PFSK-1 (cell line): ENCODE measurements at regions not wholly inside any gene's neighbourhood (a gene's known extent, or its start where the extent isn't known, plus 50 kb on each side); places are given as distances from the start of the nearest gene placed in this dataset.

Experiments used
- FOXP2 ChIP-seq: optimal IDR thresholded peaks from 2 replicates; pipeline ENCODE3; 2011; ENCODE audit warnings: borderline replicate concordance, control low read depth, inconsistent platforms; ENCODE audit not compliant: insufficient read depth; ENCODE audit errors: extremely low read length, extremely low read depth
- POLR2AphosphoS5 ChIP-seq: IDR thresholded peaks from 2 replicates; pipeline ENCODE4 v1.6.1; 2012; ENCODE audit warnings: low read depth, mild to moderate bottlenecking, control low read depth, low read length, moderate library complexity
- REST ChIP-seq, 2 experiments: IDR thresholded peaks; 2 replicates each; pipeline versions ENCODE4 v1.6.1 to v1.8.0; 2011 to 2012; ENCODE audit warnings: low read depth in 2 of 2, low read length in 2 of 2, control low read depth in 1 of 2, inconsistent platforms in 1 of 2, mild to moderate bottlenecking in 1 of 2, moderate library complexity in 1 of 2; ENCODE audit not compliant: insufficient read depth in 1 of 2
- SIN3A ChIP-seq: IDR thresholded peaks from 2 replicates; pipeline ENCODE4 v1.6.1; 2012; ENCODE audit warnings: mild to moderate bottlenecking, low read length, moderate library complexity, borderline replicate concordance; ENCODE audit not compliant: insufficient read depth
- TAF1 ChIP-seq: IDR thresholded peaks from 2 replicates; pipeline ENCODE4 v1.6.1; 2012; ENCODE audit warnings: low read length, control low read depth, borderline replicate concordance; ENCODE audit not compliant: insufficient read depth

GRCh38 chr2:790081-790480, 112.9 kb upstream of the TMEM18 start:
- TF ChIP-seq REST (IDR thresholded peaks at IDR 0.05; ENCODE audit: insufficient read depth in 1 of 2, low read depth in 2 of 2, low read length in 2 of 2), result no peak
- no peak for TF ChIP-seq TAF1
- no peak for TF ChIP-seq POLR2AphosphoS5
- TF ChIP-seq SIN3A, result no peak
- TF ChIP-seq FOXP2, result no peak

- TF ChIP-seq FOXP2, result no peak
- TF ChIP-seq REST (IDR thresholded peaks at IDR 0.05; ENCODE audit: insufficient read depth in 1 of 2, low read depth in 2 of 2, low read length in 2 of 2), result no peak
- no peak for TF ChIP-seq POLR2AphosphoS5
- no peak for TF ChIP-seq SIN3A
- no peak for TF ChIP-seq TAF1
These were observed 112.3 kb upstream of the TMEM18 start for GRCh38 chr2:789529-789928.

- TF ChIP-seq POLR2AphosphoS5 (no peak), SIN3A (no peak), REST (IDR thresholded peaks at IDR 0.05; ENCODE audit: insufficient read depth in 1 of 2, low read depth in 2 of 2, low read length in 2 of 2) (no peak), FOXP2 (no peak), TAF1 (no peak)
These were observed 111.2 kb upstream of the TMEM18 start for GRCh38 chr2:788227-789032.

- TF ChIP-seq FOXP2 (no peak), SIN3A (no peak)
These were observed 107.5 kb upstream of the TMEM18 start for GRCh38 chr2:784753-785152.

- no peak for TF ChIP-seq TAF1
- no peak for TF ChIP-seq FOXP2
- no peak for TF ChIP-seq POLR2AphosphoS5
- TF ChIP-seq SIN3A, result no peak
- TF ChIP-seq REST (IDR thresholded peaks at IDR 0.05; ENCODE audit: insufficient read depth in 1 of 2, low read depth in 2 of 2, low read length in 2 of 2), result no peak
These were observed 103.4 kb upstream of the TMEM18 start for GRCh38 chr2:780581-780980.
